ENCODE measurements at regions not wholly inside any gene's neighbourhood (a gene's known extent, or its start where the extent isn't known, plus 50 kb on each side); places are given as distances from the start of the nearest gene placed in this dataset.

DNA sequence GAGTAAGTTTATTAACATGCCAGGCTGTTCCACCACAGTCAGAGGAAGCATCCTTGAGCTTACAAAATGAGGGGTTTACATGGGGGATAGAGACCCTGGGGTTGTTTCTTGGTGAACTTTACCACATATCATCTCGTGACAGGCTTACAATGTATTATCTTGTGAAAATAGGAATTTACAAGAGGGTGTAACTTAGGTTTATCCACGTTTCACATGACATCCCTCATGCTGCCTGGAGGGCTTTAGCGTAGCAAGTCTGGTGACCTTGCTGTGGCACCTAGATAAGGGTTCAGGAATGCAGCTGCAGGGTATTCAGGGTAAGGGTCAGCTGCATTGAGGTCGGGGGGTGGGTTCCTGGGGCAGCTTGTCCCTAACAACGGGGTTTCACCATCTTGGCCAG is 154.6 kb upstream of the ARG1 start:
- Histone ChIP-seq H2BK120ac (ENCODE audit: low read depth, low read length) (no peak overlapping the region), H3K27ac (ENCODE audit: insufficient read depth, low read length) (no peak overlapping the region), H3K27me3 (ENCODE audit: control insufficient read depth, insufficient read depth, low read length) (peaks cover 7% of the 10 kb centered on the region), H3K18ac (ENCODE audit: low read depth, low read length) (no peak overlapping the region), H4K20me1 (ENCODE audit: insufficient read depth, low read length) (no peaks in the 10 kb centered on the region), H2AFZ (replicated peaks; ENCODE audit: low read length, poor library complexity) (no peak overlapping the region), H3K4me3 (ENCODE audit: insufficient read depth, low read depth, low read length) (no peak overlapping the region), H2BK20ac (ENCODE audit: low read depth, low read length) (no peak overlapping the region), H4K5ac (ENCODE audit: low read depth, low read length) (no peak overlapping the region), H3K9me1 (ENCODE audit: insufficient read depth, low read length) (no peaks in the 10 kb centered on the region), H3K4ac (ENCODE audit: low read depth, low read length) (no peak overlapping the region), H3K79me1 (ENCODE audit: low read depth in 1 of 2, low read length in 2 of 2) (no peaks in the 10 kb centered on the region), H3K9ac (ENCODE audit: low read depth, low read length) (no peak overlapping the region), H3K4me1 (ENCODE audit: control insufficient read depth, insufficient read depth, low read length) (no peaks in the 10 kb centered on the region), H3K9me3 (ENCODE audit: control insufficient read depth, insufficient read depth, low read length) (no peaks in the 10 kb centered on the region), H2BK5ac (ENCODE audit: low read depth, low read length, poor library complexity, severe bottlenecking) (no peak overlapping the region), H2BK15ac (ENCODE audit: low read depth, low read length) (no peak overlapping the region), H2AK5ac (ENCODE audit: low read depth, low read length) (no peak overlapping the region), H4K91ac (ENCODE audit: insufficient read depth, low read depth, low read length) (no peak overlapping the region), H3K23ac (ENCODE audit: low read depth, low read length) (no peak overlapping the region), H3K4me2 (ENCODE audit: low read depth, low read length) (no peak overlapping the region), H2AK9ac (replicated peaks; ENCODE audit: low read depth, low read length, poor library complexity) (no peak overlapping the region), H3K36me3 (ENCODE audit: control insufficient read depth, insufficient read depth, low read length) (no peaks in the 10 kb centered on the region), H4K8ac (ENCODE audit: low read depth in 2 of 2, low read length in 2 of 2) (no peak overlapping the region), H3K14ac (replicated peaks; ENCODE audit: low read depth, low read length) (no peak overlapping the region), H3K56ac (ENCODE audit: extremely low read depth, insufficient read depth, low read length) (no peak overlapping the region)
- DNase-seq (no peak), ATAC-seq (ENCODE audit: low read depth) (no peak)
- no peak for TF ChIP-seq SMC3 (IDR thresholded peaks at IDR 0.05; ENCODE audit: low read depth, low read length)
- TF ChIP-seq RCOR1 (IDR thresholded peaks at IDR 0.05; ENCODE audit: insufficient replicate concordance, low read length), result no peak
- no peak for TF ChIP-seq CEBPB (IDR thresholded peaks at IDR 0.05; ENCODE audit: low read depth, low read length)
- TF ChIP-seq MAFK (IDR thresholded peaks at IDR 0.05; ENCODE audit: low read depth, low read length), result no peak
- TF ChIP-seq FOS (IDR thresholded peaks at IDR 0.05; ENCODE audit: low read depth, low read length), result no peak
- TF ChIP-seq MXI1 (IDR thresholded peaks at IDR 0.05; ENCODE audit: borderline replicate concordance, low read depth, low read length), result no peak
- no peak for TF ChIP-seq NFE2L2 (IDR thresholded peaks at IDR 0.05; ENCODE audit: low read depth, low read length)
- no peak for TF ChIP-seq CHD1 (IDR thresholded peaks at IDR 0.05; ENCODE audit: low read depth, low read length)
- TF ChIP-seq BHLHE40 (IDR thresholded peaks at IDR 0.05; ENCODE audit: low read depth, low read length), result no peak
- TF ChIP-seq RAD21 (IDR thresholded peaks at IDR 0.05; ENCODE audit: low read length), result no peak
- TF ChIP-seq MAZ (IDR thresholded peaks at IDR 0.05; ENCODE audit: borderline replicate concordance, low read depth, low read length), result no peak
- CTCF ChIA-PET, result interaction anchor here (0.7 kb wide), 1 partner anchor 38 kb away, joined by 5 read pairs; no protein-coding TSS in a partner anchor
- in situ Hi-C loops (cut with MboI; ENCODE audit: low sequenced_read_pairs), result no loop called here
- POLR2A ChIA-PET (ENCODE audit: unreplicated experiment), result no interaction called here
- BruUV-seq (replicated peaks), result no TSS peak
- dilution Hi-C loops (cut with HindIII; ENCODE audit: low sequenced_read_pairs, unreplicated experiment), result no loop called here
- intact Hi-C loops (cut with micrococcal nuclease), result no loop called here
- 13% methylated on average over 2 of the region's 5 CpGs; no CpG with 5 or more reads in 1 of the 2 experiments for whole genome bisulfite sequencing, 2 experiments (ENCODE audit: extremely low coverage in 2 of 2, insufficient read length in 1 of 2)
